ENCODE measurements at regions not wholly inside any gene's neighbourhood (a gene's known extent, or its start where the extent isn't known, plus 50 kb on each side); places are given as distances from the start of the nearest gene placed in this dataset.

DNA sequence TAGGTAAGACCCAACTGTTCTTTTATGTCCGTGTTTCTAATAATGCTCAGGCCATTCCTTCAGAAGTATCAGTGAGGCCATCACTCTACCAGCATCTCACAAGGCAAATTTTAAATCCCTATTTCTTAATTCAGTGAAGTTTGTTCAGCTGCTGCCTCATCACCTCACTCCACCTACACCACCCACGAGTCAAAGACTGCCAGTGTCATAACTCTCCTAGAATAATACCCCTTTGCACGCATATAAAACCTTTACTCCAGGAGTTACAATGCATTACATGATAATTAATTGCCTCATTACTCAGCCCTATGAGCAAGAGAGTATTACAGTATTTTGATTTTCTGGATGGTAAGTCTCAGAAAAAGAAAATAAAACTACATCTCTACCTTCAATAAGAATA is 793.6 kb downstream of the TFAP2A start:
- ATAC-seq, result no peak
- intact Hi-C loops (cut with DNase I), result no loop called here
- DNase-seq (ENCODE audit: missing footprints), result no peak

DNA sequence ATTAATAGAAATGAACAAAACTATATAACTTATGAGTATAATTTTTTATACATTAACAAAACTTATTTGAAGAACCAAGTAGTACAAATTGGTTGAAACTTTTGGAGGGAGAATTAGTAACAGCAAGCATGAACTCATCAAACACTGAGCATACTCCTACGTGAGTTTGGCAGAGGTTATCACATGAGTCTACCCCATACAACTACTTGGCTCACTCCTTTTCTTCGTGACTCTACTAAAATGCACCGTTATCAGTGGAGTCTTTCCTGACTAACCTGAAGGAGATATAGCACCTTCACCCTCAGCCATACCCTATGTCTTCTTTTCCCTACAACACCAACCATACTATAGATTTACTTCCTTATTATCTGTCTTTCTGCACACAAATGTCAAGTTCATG is 794.2 kb downstream of the TFAP2A start:
- DNase-seq (ENCODE audit: missing footprints) (no peak), ATAC-seq (no peak)
- intact Hi-C loops (cut with DNase I), result no loop called here

DNA sequence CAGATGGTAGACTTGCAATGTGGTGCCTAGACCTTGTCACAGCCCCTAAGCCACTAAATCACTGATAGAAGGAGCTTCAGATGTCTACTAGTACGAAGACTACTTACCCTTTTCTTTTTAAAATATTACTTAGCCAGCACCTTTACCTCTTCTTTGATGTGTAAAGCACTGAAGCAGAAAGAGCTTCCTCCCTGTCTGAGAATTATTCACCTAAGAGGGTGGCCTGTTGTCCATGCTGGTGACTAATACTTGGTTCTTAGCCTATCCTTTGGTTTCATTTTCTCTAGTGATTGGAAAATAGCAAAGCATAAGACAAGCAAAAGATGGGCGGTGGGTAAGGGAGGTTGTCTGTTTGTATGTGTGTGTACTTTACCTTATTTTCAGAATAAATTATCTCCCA is 794.6 kb downstream of the TFAP2A start:
- intact Hi-C loops (cut with DNase I), result no loop called here
- no peak for DNase-seq (ENCODE audit: missing footprints)
- no peak for ATAC-seq

DNA sequence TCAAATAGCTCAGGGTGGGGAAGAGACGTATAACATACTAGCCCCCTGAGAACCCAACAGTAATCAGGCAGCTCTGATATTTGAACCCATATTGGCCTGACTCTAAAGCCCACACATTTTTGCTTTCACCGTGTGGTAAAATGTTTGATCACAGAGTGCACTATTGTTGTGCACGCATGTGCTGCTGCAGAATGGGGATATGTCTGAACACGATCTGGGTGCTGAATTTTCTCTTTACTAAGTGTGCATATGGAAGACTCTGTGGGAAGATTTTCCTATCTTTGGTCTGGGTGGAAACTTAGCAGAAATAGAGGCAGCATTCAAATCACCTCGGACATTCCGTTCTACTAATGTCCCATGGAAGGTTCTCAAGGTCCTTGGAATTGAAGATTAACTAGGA is 800.1 kb downstream of the TFAP2A start:
- no peak for ATAC-seq
- DNase-seq (ENCODE audit: missing footprints), result no peak
- intact Hi-C loops (cut with DNase I), result no loop called here

DNA sequence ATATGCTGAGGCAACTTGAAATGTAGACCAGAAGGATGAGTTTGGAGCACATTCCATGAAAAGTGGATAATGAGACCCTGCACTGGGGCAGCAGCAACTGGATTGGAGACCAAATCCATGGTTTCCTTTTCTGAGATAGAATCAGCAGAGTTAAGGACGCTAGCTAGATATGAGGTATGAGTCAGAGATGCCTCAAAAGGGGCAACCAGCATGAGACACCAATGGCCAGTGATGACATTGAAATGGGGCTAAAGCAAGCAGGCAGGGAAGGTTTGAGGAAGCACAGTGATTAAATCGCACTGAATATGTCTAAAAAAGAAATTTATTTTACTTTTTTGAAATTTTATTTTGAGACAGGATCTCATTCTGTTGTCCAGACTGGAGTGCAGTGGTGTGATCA is 802.4 kb downstream of the TFAP2A start:
- ATAC-seq, result no peak
- no peak for DNase-seq (ENCODE audit: missing footprints)
- intact Hi-C loops (cut with DNase I), result no loop called here

DNA sequence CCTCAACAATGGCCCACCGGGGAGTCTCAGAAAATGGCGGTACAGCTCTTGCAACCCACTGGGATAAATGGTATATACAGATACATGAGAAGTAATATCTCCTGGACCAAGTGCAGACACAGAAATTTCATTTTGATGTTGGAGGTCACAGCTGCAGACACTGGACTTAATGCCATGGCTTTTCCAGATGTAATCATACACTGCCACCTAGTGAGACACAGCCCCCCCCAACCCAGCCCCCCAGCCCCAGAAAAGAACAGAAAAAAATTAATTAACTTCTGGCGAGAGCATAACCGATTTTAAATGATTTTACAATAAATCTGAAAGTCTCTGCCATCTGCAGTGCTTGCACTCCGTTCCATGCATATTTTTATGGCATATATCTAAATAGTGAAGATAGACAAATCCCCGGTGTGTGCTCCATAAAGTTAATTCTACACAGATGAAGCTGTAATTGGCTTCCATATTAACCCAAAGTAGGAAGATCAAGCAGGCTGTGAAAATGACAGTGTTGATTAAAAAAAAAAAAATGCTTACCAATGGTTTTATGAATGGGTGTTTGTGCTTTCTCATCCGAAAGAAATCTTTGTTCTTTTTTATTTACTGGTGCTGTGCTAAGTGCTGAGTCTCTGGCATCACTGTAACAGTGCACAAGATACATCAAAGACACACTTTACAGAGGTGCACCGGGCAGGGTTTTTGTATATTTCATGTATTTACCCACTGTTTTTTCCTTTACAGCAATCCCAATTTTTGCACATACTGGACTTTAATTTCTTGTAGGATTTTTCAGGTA is 804.1 kb downstream of the TFAP2A start:
- no peak for ATAC-seq
- intact Hi-C loops (cut with DNase I), result no loop called here
- DNase-seq (ENCODE audit: missing footprints), result no peak

DNA sequence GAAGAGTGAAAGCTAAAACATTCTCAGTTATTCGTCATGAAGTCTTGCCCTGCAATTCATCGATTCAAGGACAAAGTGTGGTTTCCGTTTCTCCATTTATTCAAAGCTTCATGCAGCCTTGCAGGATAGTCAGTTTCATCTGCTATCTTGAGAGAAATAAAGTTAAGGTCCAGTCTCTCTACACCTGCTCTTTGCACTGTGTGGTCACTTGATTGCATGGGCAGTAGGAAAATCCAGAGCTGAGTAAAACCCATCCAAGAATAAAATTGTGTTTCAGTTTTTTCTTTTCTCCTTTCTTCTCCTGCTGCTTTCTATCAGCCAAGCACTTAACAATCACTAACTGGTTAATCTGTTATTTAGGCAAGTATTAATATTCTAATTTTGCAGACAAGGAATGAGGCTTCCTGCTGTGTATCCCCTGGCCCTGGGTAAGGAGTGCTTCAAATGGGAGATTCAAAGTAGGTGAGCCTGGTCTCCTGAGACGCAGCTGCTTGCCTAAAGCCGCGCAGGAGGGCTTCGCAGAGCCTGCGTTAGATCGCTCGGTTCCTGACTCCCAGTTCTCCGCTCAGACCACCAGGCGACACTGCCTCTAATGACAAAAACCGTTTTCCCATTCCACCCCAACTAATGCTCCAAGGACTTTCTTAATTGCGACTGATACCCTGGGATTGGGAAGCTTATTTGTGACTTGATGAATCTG is 808.3 kb downstream of the TFAP2A start:
- no peak for DNase-seq (ENCODE audit: missing footprints)
- ATAC-seq, result no peak
- intact Hi-C loops (cut with DNase I), result no loop called here

DNA sequence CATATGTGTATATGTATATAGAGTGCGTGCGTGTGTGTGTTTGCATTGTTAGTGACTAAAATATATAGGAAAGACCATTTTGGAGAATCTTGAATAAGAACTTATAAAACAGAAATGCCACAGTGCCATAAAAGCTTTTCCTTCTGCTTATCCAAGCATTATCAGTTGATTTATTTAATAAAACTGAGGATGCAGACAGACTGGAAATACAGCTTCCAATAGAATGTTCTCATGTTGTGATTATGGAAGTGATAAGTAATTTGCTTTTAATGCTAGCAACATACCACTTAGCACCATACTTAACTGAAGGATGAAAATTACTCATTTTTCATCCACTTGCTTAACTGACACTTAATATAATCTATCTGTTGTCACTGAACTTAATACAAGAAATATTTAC is 820.1 kb downstream of the TFAP2A start:
- DNase-seq (ENCODE audit: missing footprints), result no peak
- intact Hi-C loops (cut with DNase I), result no loop called here
- ATAC-seq, result no peak

DNA sequence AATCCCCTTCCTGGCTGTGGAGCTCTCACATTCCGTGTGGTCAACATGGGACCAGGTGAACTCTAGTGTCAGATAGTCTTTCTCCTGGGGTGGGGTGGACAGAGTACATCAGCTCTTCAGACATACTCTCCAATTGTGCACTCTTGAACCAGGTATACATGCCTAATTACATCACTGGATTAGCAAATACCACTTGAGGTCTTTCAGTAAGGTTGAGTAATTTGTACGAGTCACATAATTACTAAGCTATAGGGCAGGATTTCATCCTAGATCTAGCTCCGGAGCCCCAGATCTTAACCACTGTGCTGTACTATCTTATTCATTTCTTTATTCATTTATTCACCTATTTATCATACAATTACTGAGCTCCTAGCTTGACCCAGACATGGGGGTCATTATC is 821.3 kb downstream of the TFAP2A start:
- DNase-seq (ENCODE audit: missing footprints), result no peak
- no peak for ATAC-seq
- intact Hi-C loops (cut with DNase I), result no loop called here

DNA sequence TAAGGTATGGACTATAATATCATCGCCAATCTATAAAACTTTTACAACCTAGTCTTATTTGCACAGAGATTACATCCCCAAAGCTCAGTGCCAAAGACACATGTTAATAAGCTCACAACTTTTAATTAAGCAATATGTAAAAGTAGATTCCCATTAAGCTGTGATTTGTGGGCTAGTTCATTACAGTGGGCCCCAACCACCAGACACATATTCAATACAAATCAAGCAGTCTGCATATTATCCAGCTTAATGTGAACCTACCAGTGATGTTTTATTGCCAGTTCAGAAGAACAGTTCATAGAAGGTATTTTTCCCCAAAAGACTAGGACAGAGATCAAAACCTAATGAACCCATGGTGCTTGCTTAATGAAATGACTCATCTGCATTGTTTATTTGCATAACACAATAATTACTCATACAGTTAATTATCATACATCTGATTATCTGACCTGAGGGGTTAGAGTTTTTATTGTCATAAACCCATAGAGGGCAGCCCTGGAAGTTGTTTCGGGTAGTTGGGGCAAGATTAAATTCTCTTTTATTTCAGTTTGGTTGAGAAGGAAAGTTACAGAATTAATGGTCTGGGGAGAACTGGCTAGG is 831.0 kb downstream of the TFAP2A start:
- intact Hi-C loops (cut with DNase I), result no loop called here
- DNase-seq (ENCODE audit: missing footprints) (no peak), ATAC-seq (no peak)

DNA sequence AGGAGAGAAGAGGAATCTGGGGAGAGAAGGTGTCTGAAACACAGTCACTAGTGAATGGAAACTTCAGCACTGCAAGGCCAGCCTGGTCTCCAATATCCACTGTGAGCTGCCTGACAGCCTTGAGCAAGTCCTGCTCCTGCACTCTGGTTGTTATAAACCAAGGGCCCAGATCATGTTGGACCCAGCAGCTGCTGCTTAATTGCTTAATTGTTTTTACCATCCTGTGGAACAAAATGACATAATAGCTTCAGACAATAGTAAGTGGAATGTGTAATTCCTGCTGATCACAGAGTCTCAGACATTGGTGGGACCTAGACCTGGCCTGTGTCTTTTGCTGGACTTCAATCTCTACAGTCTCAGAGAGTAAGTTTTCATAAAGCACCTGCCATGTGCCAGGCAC is 833.7 kb downstream of the TFAP2A start:
- DNase-seq (ENCODE audit: missing footprints) (no peak), ATAC-seq (no peak)
- intact Hi-C loops (cut with DNase I), result no loop called here

DNA sequence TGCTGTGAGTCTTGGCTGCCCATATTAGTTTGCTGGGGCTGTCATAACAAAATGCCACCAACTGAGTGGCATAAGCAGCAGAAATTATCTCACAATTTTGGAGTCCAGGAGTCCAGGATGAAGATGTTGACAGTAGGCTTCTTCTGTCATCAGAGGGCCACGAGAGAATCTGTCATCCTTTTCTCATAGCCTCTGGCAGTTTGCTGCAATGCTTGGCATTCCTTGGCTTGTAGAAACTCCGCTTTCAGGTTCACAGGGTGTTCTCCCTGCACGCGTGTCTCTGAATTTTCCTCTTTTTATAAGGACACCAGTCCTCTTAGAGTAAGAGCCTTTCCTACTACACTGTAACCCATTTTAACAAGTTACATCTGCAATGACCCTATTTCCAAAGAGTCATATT is 838.4 kb downstream of the TFAP2A start:
- DNase-seq (ENCODE audit: missing footprints) (no peak), ATAC-seq (no peak)
- intact Hi-C loops (cut with DNase I), result no loop called here

DNA sequence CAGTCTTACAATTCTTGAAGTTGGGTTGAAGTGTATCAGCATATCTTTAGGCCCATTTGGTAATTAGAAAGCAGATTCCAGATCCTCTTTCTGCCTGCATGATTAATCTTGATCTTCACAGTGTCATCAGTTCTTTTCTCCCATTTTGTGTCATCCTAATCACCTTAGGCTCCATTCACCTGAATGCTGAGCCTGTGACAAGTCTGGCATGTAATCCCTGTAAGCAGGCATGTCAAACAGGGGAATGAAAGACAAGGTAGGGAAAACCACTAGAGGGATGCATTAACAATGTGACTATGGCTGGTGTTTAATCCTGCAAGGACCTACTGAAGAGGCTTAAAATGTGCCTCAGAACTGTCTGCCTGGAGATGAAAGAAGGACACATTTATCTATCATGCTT is 848.8 kb downstream of the TFAP2A start:
- DNase-seq (ENCODE audit: missing footprints) (no peak), ATAC-seq (no peak)
- intact Hi-C loops (cut with DNase I), result no loop called here

DNA sequence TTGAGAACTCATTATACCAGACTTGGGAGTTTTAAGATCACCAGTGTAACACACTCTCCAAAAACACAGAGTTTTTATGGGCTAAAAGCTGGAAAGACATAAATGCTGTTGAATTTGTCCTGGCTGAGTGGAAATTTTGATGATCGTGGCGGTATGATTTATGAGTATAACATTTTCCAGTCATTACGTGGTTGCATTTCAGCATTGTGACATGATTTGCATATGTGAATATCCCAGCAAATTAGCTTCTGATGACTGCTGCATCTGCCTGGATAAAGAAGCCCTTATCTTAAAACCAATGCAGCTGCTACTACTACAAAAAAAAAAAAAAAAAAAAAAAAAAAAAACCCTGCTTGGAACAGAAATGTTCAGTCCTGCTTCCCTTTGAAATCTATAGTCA is 850.9 kb downstream of the TFAP2A start:
- intact Hi-C loops (cut with DNase I), result no loop called here
- ATAC-seq, result no peak
- no peak for DNase-seq (ENCODE audit: missing footprints)

DNA sequence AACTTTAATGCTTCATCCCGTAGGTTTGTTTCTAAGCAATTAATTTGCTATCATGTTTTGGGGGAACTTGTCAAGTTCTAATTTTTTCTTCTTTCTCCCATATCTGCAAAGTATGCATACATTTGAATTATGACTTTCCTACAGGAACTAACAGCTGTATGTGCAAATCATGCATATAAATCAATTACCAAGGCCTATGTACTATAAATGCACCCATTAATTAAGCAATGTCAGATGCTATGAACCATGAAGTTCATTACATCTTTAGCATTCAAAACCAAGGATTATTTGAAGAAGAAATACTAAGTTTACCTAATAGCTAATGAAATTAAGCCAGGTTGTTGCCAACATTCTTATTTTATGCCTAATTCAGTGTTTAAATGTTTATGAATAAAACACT is 851.3 kb downstream of the TFAP2A start:
- intact Hi-C loops (cut with DNase I), result no loop called here
- ATAC-seq (no peak), DNase-seq (ENCODE audit: missing footprints) (no peak)

DNA sequence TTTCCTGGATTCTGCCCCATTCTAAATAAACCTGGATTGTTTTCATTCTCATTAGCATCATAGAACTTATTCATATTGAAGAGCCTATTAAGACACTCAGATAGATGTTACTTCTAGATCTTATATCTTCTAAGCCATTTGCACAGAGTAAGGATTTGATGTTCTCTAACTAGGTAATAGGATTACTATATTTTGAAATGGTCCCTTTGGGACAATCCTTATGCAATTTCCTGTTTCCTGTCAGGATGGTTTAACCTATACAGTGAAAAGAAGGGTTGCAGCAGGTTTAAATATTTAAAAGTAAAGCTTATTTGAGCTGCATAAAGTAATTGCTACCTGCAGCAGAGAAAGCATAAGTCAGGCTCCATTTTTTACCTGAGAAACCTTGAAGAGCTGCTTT is 860.1 kb downstream of the TFAP2A start:
- intact Hi-C loops (cut with DNase I), result no loop called here
- ATAC-seq (no peak), DNase-seq (ENCODE audit: missing footprints) (no peak)

DNA sequence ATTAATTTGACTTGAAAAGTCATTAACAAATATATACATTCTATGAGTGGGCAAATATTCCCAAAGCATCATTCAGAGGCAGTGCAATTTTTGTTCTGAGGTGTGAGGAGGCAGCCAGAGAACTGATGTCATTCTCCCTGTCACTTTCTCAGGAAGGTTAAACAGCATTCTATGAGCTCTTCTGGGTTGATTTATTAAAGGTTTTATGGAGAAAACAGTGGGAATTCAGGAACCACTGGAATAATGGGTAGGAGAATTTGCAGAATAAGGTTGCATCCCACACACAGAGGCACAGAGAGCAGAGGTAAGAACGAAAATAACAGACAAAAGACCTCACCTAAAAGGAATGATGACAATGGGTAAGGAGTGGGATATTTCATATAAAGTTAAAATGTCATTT is 860.6 kb downstream of the TFAP2A start:
- DNase-seq (ENCODE audit: missing footprints) (no peak), ATAC-seq (no peak)
- intact Hi-C loops (cut with DNase I), result no loop called here

DNA sequence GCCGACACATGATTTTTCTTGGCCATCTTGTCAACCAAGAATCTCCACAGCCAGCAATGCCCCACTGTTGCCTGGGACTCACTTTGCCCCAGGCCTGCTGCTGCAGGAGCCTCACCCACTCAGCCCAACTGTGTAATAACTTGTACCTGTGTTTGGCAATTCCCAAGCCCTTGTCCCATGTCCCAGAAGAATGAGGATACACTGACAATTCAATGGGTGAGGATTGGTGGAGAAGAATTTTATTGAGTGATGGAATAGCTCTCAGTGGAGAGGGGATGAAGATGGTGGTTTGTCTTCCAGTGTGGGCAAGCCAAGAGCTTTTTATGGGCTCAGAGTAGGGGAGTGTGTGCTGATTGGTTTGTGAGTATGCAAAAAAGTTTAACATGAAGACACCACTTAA is 861.9 kb downstream of the TFAP2A start:
- ATAC-seq (no peak), DNase-seq (ENCODE audit: missing footprints) (no peak)

DNA sequence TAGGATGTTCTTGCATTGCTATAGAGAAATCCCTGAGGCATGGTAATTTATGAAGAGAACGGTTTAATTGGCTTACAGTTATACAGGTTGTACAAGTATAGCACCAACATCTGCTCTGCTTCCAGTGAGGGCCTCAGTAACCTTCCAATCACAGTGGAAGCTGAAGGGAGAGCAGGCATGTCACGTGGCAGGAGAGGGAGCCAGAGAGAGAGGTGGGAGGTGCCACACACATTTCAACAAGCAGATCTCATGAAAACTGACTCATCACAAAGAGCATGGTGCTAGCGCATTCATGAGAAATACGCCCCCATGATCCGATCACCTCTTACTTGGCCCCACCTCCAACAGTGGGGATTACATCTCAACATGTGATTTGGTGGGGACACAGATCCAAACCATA is 871.2 kb downstream of the TFAP2A start:
- intact Hi-C loops (cut with DNase I), result loop anchor here (10.0 kb wide), 1 partner anchor 891 kb away; no protein-coding TSS in a partner anchor
- ATAC-seq, result no peak
- no peak for DNase-seq (ENCODE audit: missing footprints)

More for the DNA sequence above, 861.9 kb downstream of the TFAP2A start:
- intact Hi-C loops (cut with DNase I), result no loop called here

DNA sequence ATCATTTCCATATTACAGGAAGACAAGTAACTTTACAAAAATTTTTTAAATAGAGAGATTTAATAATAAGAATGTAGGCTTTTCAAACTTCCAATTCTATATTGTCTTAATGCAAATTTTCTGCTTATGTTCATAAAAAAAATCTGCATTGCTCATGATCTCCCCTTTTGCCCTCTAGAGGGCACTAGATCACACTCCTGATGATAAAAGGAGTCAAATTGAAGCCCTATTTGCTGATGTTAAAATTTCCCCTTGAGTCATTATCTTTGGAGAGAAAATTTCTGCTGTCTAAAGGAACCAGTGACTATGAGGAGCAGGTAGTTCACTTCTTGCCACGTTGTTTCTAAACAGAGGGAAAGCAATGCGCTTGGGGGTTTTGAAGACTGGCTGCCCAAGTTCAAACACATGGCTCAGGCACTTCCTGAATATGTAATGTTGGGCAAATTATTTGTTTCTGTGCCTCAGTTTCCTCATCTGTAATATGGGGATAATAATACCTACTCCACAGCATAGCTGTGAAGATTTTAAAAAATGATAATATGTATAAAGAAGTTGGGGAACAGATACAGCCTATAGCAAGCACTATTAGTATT is 874.2 kb downstream of the TFAP2A start:
- ATAC-seq (no peak), DNase-seq (ENCODE audit: missing footprints) (no peak)
- intact Hi-C loops (cut with DNase I), result loop anchor here (10.0 kb wide), 1 partner anchor 894 kb away; no protein-coding TSS in a partner anchor

Measured in Right ventricle myocardium inferior (tissue), 1 donor.